SK-N-SH treated with all-trans-retinoic acid at 6 μM for 48 hours (cell line): ENCODE measurements at regions not wholly inside any gene's neighbourhood (a gene's known extent, or its start where the extent isn't known, plus 50 kb on each side); places are given as distances from the start of the nearest gene placed in this dataset.

Experiments
- BACH2 ChIP-seq: fragments of 250-450 bp; sonication (Bioruptor Pico); IDR thresholded peaks from 2 replicates; pipeline ENCODE4 v1.9.0; 2021; ENCODE audit warnings: mild to moderate bottlenecking, borderline replicate concordance
- PPARA ChIP-seq: fragments of 250-450 bp; sonication (Bioruptor Pico); IDR thresholded peaks from 2 replicates; pipeline ENCODE4 v1.5.0; 2020; ENCODE audit warnings: mild to moderate bottlenecking, borderline replicate concordance
- TOX ChIP-seq: fragments of 250-450 bp; sonication (Bioruptor Pico); IDR thresholded peaks from 2 replicates; pipeline ENCODE4 v1.8.0; 2021; ENCODE audit warnings: mild to moderate bottlenecking, moderate library complexity, borderline replicate concordance
- ZFP3 ChIP-seq: fragments of 250-450 bp; sonication (Bioruptor Pico); IDR thresholded peaks from 2 replicates; pipeline ENCODE4 v1.5.0; 2020; ENCODE audit warnings: mild to moderate bottlenecking, moderate library complexity

GRCh38 chr12:125197326-125197725 lies 132.1 kb downstream of the AACS start:
- TF ChIP-seq BACH2 (CRISPR knock-in tag) (no peak), PPARA (CRISPR knock-in tag) (no peak), TOX (CRISPR knock-in tag) (no peak), ZFP3 (CRISPR knock-in tag) (no peak)
